GM12873 (cell line): ENCODE measurements at regions not wholly inside any gene's neighbourhood (a gene's known extent, or its start where the extent isn't known, plus 50 kb on each side); places are given as distances from the start of the nearest gene placed in this dataset.

Experiments used
- TF ChIP-seq, protein P1 (sequence below): IDR thresholded peaks from 2 replicates; pipeline ENCODE4 v1.5.1; 2012; ENCODE audit warnings: low read depth, mild to moderate bottlenecking, moderate library complexity, low read length, control low read depth; ENCODE audit not compliant: insufficient read depth; ENCODE audit errors: missing control alignments

DNA sequence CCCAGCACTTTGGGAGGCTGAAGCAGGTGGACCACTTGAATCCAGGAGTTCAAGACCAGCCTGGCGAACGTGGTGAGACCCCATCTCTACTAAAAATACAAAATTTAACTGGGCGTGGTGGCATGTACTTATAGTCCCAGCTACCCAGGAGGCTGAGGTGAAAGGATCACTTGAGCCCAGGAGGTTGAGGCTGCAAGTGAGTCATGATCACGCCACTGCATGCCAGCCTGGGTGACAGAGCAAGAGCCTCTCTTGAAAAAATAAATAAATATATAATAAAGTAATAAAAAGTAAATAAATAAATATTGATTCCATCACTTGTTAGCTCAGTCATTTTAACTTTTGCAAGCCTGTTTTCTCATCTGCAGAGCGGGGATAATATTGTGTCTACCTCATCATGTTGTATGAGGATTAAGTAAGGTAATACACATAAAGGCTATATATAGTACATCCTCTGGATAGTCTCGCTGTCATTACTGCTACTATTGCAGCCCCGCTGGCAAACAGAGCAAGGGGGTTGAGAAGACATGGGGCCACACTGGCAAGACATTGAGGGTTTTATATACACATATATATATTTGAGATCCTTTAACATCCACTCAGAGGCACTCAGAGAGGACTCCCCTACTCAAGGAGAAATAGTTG is 210.9 kb downstream of the C9orf152 start:
- TF ChIP-seq, protein P1, sequence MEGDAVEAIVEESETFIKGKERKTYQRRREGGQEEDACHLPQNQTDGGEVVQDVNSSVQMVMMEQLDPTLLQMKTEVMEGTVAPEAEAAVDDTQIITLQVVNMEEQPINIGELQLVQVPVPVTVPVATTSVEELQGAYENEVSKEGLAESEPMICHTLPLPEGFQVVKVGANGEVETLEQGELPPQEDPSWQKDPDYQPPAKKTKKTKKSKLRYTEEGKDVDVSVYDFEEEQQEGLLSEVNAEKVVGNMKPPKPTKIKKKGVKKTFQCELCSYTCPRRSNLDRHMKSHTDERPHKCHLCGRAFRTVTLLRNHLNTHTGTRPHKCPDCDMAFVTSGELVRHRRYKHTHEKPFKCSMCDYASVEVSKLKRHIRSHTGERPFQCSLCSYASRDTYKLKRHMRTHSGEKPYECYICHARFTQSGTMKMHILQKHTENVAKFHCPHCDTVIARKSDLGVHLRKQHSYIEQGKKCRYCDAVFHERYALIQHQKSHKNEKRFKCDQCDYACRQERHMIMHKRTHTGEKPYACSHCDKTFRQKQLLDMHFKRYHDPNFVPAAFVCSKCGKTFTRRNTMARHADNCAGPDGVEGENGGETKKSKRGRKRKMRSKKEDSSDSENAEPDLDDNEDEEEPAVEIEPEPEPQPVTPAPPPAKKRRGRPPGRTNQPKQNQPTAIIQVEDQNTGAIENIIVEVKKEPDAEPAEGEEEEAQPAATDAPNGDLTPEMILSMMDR: no peak

DNA sequence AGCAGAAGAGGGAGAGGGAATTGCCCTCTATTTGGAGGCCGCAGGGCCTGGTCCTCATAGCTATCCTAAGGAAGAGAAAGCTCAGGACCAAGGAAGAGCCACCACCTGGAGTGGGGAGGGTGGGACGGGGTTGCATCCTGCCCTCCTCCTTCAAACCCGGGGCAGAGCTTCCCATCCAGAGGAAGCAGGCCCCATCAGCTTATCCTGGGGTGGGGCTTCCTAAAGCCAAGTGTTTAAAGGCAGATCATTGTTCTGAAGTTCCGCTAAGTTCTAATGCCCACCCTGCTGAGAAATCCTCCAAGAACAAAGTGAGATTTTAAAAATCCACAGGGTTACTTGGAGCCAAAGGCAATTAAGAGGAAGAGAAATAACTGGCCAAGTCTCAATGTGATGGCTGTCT is 210.3 kb downstream of the C9orf152 start:
- TF ChIP-seq, protein P1: no peak

DNA sequence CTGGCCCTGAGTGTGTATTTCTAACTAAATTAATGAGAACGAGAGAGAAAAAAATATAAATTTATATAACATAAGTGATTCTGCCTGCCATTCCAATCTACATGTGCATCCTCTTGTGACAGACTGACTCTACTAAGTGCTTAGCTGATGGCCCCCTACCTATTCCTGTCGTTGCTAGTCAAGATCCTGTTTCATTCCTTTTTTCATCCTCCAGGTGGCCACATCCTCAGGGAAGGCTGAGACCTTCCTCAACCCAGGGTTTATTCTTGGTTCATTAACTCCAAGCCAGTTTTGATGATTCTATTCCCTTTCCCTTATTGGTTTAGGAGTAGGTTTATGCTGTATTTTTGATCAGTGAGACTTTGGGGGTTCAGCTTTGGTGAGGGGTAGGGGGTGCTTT is 201.3 kb downstream of the C9orf152 start:
- TF ChIP-seq, protein P1: no peak

DNA sequence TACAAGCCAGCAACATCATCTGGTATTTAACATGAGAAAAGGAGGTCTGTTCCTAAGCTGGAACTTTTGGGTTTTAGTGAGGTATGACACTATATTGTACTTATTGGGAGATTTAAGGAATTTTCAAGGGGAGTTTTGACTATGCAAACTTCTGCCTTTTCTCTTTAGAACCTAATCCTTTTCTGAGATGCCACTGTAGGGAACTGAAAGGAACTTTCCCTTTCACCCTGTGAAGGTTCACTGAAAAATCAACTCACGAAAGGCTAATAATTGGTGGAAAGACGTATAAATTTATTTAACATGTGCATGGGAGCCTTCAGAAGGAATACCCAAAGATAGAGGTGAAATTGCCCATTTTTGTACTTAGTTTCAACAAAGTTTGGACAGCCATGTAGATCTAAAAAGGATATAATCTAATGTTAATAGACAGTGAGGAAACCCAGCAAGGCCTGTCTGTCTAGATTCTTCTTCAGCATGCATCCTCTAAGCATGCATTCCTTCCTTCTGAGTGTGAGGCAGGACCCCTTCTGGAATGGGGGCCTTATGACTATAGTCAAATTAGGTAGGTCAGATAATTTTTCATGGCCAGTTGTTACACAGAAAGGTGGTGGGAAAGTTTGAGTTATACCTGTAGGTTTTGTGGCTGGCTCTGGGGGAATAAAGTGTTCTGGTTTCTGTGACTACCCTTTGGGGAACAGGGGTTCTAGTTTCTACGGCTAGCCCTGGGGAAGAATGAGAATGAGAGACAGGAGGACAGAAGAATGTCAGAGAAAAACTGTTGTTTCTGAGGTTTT is 200.3 kb downstream of the C9orf152 start:
- TF ChIP-seq, protein P1: no peak

DNA sequence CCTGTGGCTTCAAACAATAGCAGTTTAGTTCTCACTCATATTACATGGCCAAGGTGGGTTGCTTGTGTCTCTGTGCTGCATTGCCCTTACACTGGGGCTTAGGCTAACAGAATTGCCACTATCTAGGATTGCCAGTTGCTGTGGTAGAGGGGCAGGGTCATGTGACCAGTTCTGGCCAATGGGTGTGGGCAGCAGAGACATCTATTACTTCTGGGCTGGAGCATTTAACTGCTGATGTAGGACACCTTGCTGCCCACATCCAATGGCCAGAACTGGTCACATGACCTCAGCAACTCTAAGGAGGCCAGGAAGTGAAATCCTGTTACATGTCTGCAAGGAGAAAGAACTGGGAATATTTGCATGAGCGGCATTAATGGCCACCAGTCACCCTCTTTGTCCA is 199.3 kb downstream of the C9orf152 start:
- TF ChIP-seq, protein P1: no peak

DNA sequence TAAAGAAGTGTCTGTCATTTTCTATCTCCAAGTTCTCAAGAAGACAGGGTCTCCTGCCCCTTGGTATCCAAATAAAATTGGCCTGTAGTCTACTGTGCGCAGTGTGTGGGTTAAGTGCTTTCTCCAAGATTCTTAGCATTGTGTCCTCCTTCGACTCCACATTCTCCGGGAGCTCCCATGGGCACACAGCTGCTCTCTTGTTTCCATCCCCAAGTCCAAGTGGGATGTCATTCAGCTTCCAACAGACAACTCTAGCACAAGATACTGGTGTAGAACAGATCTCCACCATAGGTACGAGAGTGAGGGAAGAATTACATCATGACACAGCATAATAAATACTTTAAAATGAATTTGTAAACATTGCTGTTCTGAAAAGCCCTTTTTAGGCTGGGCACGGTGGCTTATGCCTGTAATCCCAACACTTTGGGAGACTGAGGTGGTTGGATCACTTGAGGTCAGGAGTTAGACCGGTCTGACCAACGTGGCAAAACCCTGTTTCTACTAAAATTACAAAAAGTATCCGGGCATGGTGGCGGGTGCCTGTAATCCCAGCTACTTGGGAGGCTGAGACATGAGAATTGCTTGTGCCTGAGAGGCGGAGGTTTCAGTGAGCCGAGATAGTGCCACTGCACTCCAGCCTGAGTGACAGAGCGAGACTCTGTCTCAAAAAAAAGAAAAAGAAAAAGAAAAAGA is 196.2 kb downstream of the C9orf152 start:
- TF ChIP-seq, protein P1: no peak

DNA sequence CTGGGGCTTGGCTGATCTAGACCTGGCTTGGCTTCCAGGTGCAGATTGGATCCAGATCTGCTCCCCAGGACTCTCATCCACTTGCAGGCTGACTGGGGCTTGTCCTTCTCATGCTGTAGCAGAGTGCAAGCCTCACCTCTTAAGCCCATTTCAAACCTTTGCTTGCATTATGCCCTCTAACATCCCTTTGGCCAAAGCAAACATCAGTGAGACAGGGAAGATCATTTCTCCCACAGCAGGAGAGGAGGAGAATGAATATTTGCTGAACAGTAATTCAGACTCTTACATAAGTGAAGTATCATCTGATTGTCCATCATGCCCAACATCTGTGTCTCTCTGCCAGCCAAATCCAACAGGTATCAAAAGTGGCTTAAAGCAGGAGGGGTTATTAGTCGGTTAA is 194.9 kb downstream of the C9orf152 start:
- TF ChIP-seq, protein P1: no peak
